Tibial nerve (tissue), 4 donors: ENCODE measurements at regions not wholly inside any gene's neighbourhood (a gene's known extent, or its start where the extent isn't known, plus 50 kb on each side); places are given as distances from the start of the nearest gene placed in this dataset.

Source experiments
- DNase-seq, 2 donors: peaks; one replicate each; pipeline ENCODE4 v3.0.0-alpha.2; 2019; ENCODE audit warnings: low spot score in 2 of 2
- H3K27ac ChIP-seq, 4 donors: fragments of 200-600 bp; sonication (generic) in 3 of 4; one replicate each; pipeline ENCODE4 v1.5.1; 2017 to 2019; ENCODE audit warnings: mild to moderate bottlenecking in 1 of 4
- H3K27me3 ChIP-seq, 2 donors: fragments of 200-600 bp; sonication (generic) in 1 of 2; one replicate each; pipeline versions ENCODE4 v1.5.1 to v1.6.0; 2017 to 2019
- H3K36me3 ChIP-seq, 3 donors: fragments of 200-600 bp; sonication (generic); one replicate each; pipeline ENCODE4 v1.5.1; 2018 to 2019
- H3K4me1 ChIP-seq, 4 donors: fragments of 200-600 bp; sonication (generic) in 3 of 4; one replicate each; pipeline ENCODE4 v1.5.1; 2017 to 2019
- H3K4me3 ChIP-seq, 4 donors: fragments of 200-600 bp; sonication (generic) in 3 of 4; one replicate each; pipeline ENCODE4 v1.5.1; 2017 to 2019; ENCODE audit warnings: mild to moderate bottlenecking in 1 of 4, moderate library complexity in 1 of 4
- H3K9me3 ChIP-seq, 4 donors: fragments of 200-600 bp; sonication (generic) in 3 of 4; one replicate each; pipeline ENCODE4 v1.5.1; 2017 to 2019
- EP300 ChIP-seq, 2 donors: sonication (generic); formaldehyde crosslinking; IDR thresholded peaks; one replicate each; pipeline ENCODE4 v1.6.1; 2017; ENCODE audit warnings: antibody characterized with exemption in 2 of 2, mild to moderate bottlenecking in 1 of 2
- POLR2A ChIP-seq, 2 donors: fragments of 450-650 bp; IDR thresholded peaks; one replicate each; pipeline ENCODE4 v1.6.1; 2017; ENCODE audit warnings: antibody characterized with exemption in 2 of 2, mild to moderate bottlenecking in 2 of 2, moderate library complexity in 2 of 2
- WGBS, 2 donors: methylation state at CpG; one replicate each; pipeline ENCODE4 v1.1.5; 2018; 5-methylcytosine and 5-hydroxymethylcytosine counted together
- TF ChIP-seq, protein P1 (sequence below), 5 experiments: fragments of 200-600 bp in 3 of 5; fragments of 450-650 bp in 2 of 5; sonication (generic) in 3 of 5; IDR thresholded peaks; one replicate each; pipeline ENCODE4 v1.5.1; 2016 to 2019; ENCODE audit warnings: antibody characterized with exemption in 5 of 5, mild to moderate bottlenecking in 3 of 5, moderate library complexity in 2 of 5

DNA sequence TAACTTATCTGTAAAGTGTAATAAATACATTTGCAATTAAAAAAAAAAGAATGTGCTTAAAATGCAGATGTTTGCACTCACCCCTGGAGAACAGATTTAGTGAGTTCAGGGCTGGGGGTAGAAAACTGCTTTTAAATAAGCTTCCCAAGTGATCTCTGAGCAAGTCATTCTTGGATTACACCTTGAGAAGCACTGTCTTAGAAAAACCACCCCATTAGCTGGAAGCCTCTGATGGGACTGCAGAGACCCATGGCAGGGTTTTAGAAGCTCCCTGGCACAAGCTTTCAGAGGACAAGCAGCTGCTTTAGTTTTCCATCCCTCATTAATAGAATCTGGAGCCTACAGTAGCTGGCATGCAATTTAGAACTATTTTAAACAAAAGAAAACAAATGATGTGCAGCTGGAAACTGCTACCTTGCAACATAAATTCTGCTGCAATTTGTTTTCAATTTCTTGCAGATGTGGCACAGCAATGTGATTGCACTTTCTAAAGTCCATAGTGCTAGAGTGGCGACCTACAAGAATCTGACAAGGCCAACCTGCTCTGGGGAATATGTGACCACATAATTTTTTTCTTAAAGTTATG is 141.5 kb downstream of the CDC42EP3 start:
- WGBS, 2 donors: 78 to 87% methylated on average over 1 of the region's 1 CpG
- Histone ChIP-seq H3K36me3 (no peaks in the 10 kb centered on the region), H3K4me1 (peaks cover 0 to 2% (median 0%) of the 10 kb centered on the region in 4 donors), H3K9me3 (no peaks in the 10 kb centered on the region), H3K4me3 (no peak overlapping the region), H3K27ac (no peak overlapping the region), H3K27me3 (no peaks in the 10 kb centered on the region)
- no peak for DNase-seq
- TF ChIP-seq, protein P1, sequence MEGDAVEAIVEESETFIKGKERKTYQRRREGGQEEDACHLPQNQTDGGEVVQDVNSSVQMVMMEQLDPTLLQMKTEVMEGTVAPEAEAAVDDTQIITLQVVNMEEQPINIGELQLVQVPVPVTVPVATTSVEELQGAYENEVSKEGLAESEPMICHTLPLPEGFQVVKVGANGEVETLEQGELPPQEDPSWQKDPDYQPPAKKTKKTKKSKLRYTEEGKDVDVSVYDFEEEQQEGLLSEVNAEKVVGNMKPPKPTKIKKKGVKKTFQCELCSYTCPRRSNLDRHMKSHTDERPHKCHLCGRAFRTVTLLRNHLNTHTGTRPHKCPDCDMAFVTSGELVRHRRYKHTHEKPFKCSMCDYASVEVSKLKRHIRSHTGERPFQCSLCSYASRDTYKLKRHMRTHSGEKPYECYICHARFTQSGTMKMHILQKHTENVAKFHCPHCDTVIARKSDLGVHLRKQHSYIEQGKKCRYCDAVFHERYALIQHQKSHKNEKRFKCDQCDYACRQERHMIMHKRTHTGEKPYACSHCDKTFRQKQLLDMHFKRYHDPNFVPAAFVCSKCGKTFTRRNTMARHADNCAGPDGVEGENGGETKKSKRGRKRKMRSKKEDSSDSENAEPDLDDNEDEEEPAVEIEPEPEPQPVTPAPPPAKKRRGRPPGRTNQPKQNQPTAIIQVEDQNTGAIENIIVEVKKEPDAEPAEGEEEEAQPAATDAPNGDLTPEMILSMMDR (IDR thresholded peaks at IDR 0.05): no peak
- no peak for TF ChIP-seq EP300 (IDR thresholded peaks at IDR 0.05)
- TF ChIP-seq POLR2A (IDR thresholded peaks at IDR 0.05): no peak

DNA sequence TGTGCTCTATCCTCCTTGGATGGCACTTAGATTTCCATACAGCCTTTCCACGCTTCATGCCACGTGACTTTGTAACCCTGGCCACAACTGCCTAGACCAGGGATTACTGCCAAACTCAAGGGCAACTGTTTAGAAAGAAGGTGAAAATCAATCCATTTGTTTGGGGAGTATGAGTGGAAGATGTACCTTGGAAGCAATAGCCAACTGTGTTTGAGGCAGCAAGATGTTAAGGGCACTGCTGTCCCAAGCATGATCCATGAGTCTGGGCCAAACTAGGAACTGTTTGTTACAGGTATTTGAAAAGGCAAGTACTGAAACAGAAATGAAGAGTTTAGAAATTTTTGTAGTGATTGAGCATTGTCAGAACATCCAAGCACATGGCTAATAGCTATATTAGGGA is 138.9 kb downstream of the CDC42EP3 start:
- Histone ChIP-seq H3K27ac (no peak overlapping the region), H3K4me1 (no peaks in the 10 kb centered on the region), H3K4me3 (no peak overlapping the region), H3K27me3 (no peaks in the 10 kb centered on the region), H3K36me3 (no peaks in the 10 kb centered on the region), H3K9me3 (no peaks in the 10 kb centered on the region)
- 95 to 97% methylated on average over 2 of the region's 2 CpGs for WGBS, 2 donors
- no peak for DNase-seq
- TF ChIP-seq POLR2A (IDR thresholded peaks at IDR 0.05) (no peak), EP300 (IDR thresholded peaks at IDR 0.05) (no peak)
- TF ChIP-seq, protein P1 (IDR thresholded peaks at IDR 0.05): no peak

DNA sequence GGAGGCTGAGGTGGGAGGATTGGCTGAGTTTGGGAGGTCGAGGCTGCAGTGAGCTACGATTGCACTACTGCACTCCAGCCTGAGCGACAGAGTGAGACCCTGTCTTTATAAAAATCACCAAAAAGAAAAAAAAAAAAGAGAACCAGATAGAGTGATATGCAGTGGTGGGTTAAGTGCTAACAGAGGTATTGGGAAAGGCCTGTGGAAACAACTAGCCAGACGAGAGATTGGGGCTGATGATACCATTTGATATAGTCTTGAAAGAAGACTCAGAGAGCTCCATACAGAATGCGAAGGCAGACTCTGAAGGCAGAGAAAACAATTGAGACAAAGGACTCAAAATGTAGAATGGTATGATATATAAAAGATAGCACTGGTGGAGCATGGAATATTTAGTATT is 134.1 kb downstream of the CDC42EP3 start:
- TF ChIP-seq POLR2A (IDR thresholded peaks at IDR 0.05) (no peak), EP300 (IDR thresholded peaks at IDR 0.05) (no peak)
- TF ChIP-seq, protein P1 (IDR thresholded peaks at IDR 0.05): no peak
- 93 to 94% methylated on average over 5 of the region's 5 CpGs for WGBS, 2 donors
- Histone ChIP-seq H3K9me3 (no peaks in the 10 kb centered on the region), H3K36me3 (no peaks in the 10 kb centered on the region), H3K4me1 (no peaks in the 10 kb centered on the region), H3K27ac (no peak overlapping the region), H3K4me3 (no peak overlapping the region), H3K27me3 (no peaks in the 10 kb centered on the region)
- DNase-seq: no peak

DNA sequence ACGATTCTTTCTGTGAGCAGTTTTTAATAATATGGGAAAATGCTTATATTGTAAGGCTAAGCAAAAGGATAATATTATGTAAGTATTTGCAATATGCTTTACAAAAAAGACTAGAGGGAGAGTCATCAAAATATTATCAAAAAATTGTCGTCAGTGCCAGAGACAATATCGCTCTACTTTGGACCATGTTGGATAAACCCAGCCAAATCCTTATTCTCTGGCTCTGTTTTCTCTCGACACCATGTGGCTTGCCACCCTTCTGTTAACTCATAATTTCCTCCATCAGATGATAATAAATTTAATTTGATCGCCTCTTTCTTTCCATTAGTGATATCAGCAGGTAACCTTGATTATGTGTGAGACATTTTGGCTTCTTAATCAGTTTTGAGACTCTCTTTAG is 129.9 kb downstream of the CDC42EP3 start:
- Histone ChIP-seq H3K4me1 (no peaks in the 10 kb centered on the region), H3K27ac (no peak overlapping the region), H3K4me3 (no peak overlapping the region), H3K9me3 (no peaks in the 10 kb centered on the region), H3K36me3 (no peaks in the 10 kb centered on the region), H3K27me3 (no peaks in the 10 kb centered on the region)
- whole genome bisulfite sequencing, 2 donors: 68 to 82% methylated on average over 5 of the region's 5 CpGs
- TF ChIP-seq POLR2A (IDR thresholded peaks at IDR 0.05) (no peak), EP300 (IDR thresholded peaks at IDR 0.05) (no peak)
- TF ChIP-seq, protein P1 (IDR thresholded peaks at IDR 0.05): no peak
- DNase-seq: no peak

DNA sequence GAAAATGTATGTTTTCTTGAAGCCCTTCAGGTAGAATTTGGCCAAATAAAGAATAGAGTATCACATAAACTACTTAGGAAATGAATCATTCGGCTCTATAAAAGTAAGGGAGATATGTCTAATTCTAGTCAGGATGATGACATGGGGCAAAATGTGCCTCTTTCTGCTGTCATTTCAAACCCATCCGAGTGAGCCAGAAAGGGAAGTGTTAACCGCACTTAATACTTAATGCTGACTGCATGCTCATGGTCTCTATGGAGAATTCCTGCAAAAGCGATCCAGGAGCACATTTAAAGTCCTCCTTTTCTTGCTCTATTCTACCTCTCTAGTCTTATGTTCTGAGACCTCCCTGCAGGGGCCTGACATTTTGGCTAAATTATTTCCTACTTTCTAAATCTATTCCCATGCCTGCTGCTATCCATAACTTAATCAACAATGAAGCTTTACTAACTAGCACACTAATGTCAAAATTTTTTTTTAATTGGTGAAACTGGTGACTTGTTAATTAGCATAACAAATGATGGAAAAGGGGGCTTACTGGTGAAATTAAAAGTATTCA is 127.4 kb downstream of the CDC42EP3 start:
- Histone ChIP-seq H3K27me3 (no peaks in the 10 kb centered on the region), H3K9me3 (no peaks in the 10 kb centered on the region), H3K27ac (no peak overlapping the region), H3K36me3 (no peaks in the 10 kb centered on the region), H3K4me1 (no peaks in the 10 kb centered on the region), H3K4me3 (no peak overlapping the region)
- no peak for DNase-seq
- TF ChIP-seq, protein P1 (IDR thresholded peaks at IDR 0.05): no peak
- no peak for TF ChIP-seq POLR2A (IDR thresholded peaks at IDR 0.05)
- no peak for TF ChIP-seq EP300 (IDR thresholded peaks at IDR 0.05)
- 68 to 81% methylated on average over 4 of the region's 4 CpGs for WGBS, 2 donors
